HG03565 (cell line): ENCODE measurements at regions not wholly inside any gene's neighbourhood (a gene's known extent, or its start where the extent isn't known, plus 50 kb on each side); places are given as distances from the start of the nearest gene placed in this dataset.

ENCODE experiments used
- ATAC-seq: cut with Tn5 transposase; IDR thresholded peaks from one replicate; pipeline ENCODE4 v1.9.1; 2021; ENCODE audit warnings: mild to moderate bottlenecking, moderate library complexity; ENCODE audit not compliant: unreplicated experiment

- no peak for ATAC-seq
Measured at GRCh38 chr15:61545763-61546162, 316.7 kb upstream of the RORA start.

- ATAC-seq: no peak
Measured at GRCh38 chr15:61541516-61541915, 312.4 kb upstream of the RORA start.

- ATAC-seq: no peak
Measured at GRCh38 chr15:61537337-61537736, 308.2 kb upstream of the RORA start.

GRCh38 chr15:61534986-61535385 is 305.9 kb upstream of the RORA start:
- ATAC-seq: no peak

- ATAC-seq: no peak
Measured at GRCh38 chr15:61530769-61531168, 301.7 kb upstream of the RORA start.

GRCh38 chr15:61528581-61528910 is 299.4 kb upstream of the RORA start:
- no peak for ATAC-seq

GRCh38 chr15:61527836-61528580 is 298.9 kb upstream of the RORA start:
- ATAC-seq: no peak

GRCh38 chr15:61524545-61524944 is 295.4 kb upstream of the RORA start:
- no peak for ATAC-seq

- no peak for ATAC-seq
Measured at GRCh38 chr15:61524086-61524485, 295.0 kb upstream of the RORA start.

- ATAC-seq: no peak
Measured at GRCh38 chr15:61522411-61522810, 293.3 kb upstream of the RORA start.

- ATAC-seq: no peak
Measured at GRCh38 chr15:61521953-61522352, 292.9 kb upstream of the RORA start.

- no peak for ATAC-seq
Measured at GRCh38 chr15:61519296-61519695, 290.2 kb upstream of the RORA start.

GRCh38 chr15:61518191-61518950 is 289.3 kb upstream of the RORA start:
- ATAC-seq: no peak

GRCh38 chr15:61517776-61518175 is 288.7 kb upstream of the RORA start:
- ATAC-seq: no peak

- ATAC-seq: no peak
Measured at GRCh38 chr15:61517335-61517734, 288.2 kb upstream of the RORA start.

GRCh38 chr15:61511756-61512155 is 282.7 kb upstream of the RORA start:
- ATAC-seq: no peak

- no peak for ATAC-seq
Measured at GRCh38 chr15:61511089-61511488, 282.0 kb upstream of the RORA start.

- ATAC-seq: no peak
Measured at GRCh38 chr15:61509327-61509840, 280.3 kb upstream of the RORA start.

GRCh38 chr15:61503383-61503969 is 274.4 kb upstream of the RORA start:
- no peak for ATAC-seq

- no peak for ATAC-seq
Measured at GRCh38 chr15:61501815-61502389, 272.8 kb upstream of the RORA start.

- ATAC-seq: no peak
Measured at GRCh38 chr15:61500951-61501620, 272.0 kb upstream of the RORA start.
